Esophagus muscularis mucosa (tissue), 4 donors: ENCODE measurements at regions not wholly inside any gene's neighbourhood (a gene's known extent, or its start where the extent isn't known, plus 50 kb on each side); places are given as distances from the start of the nearest gene placed in this dataset.
"Not testable (repeated sequence)": the region's sequence is repeated elsewhere in the genome, so short reads cannot be mapped to it uniquely, and the experiment has no call there.

Source experiments
- DNase-seq: peaks from one replicate; pipeline ENCODE4 v3.0.0-alpha.2; 2017; ENCODE audit errors: extremely low spot score
- H3K27ac ChIP-seq, 4 donors: fragments of 200-600 bp; sonication (generic); replicated peaks in 1 of 4; 1 replicate in 3 of 4; 2 replicates in 1 of 4; pipeline ENCODE4 v1.5.1; 2016 to 2019; ENCODE audit warnings: mild to moderate bottlenecking in 1 of 4
- H3K27me3 ChIP-seq, 4 donors: fragments of 200-600 bp; sonication (generic); one replicate each; pipeline versions ENCODE4 v1.5.1 to v1.6.0; 2016 to 2019
- H3K36me3 ChIP-seq, 4 donors: fragments of 200-600 bp; sonication (generic); one replicate each; pipeline ENCODE4 v1.5.1; 2016 to 2019
- H3K4me1 ChIP-seq, 4 donors: fragments of 200-600 bp; sonication (generic); one replicate each; pipeline ENCODE4 v1.5.1; 2016 to 2019
- H3K4me3 ChIP-seq, 4 donors: fragments of 200-600 bp; sonication (generic); 1 replicate in 2 of 4; 2 replicates in 2 of 4; pipeline ENCODE4 v1.5.1; 2016 to 2019; ENCODE audit warnings: mild to moderate bottlenecking in 4 of 4, moderate library complexity in 1 of 4
- H3K9me3 ChIP-seq, 4 donors: fragments of 200-600 bp; sonication (generic); 1 replicate in 3 of 4; 2 replicates in 1 of 4; pipeline ENCODE4 v1.5.1; 2016 to 2019
- CTCF ChIP-seq, 3 experiments: fragments of 200-600 bp in 2 of 3; fragments of 450-650 bp in 1 of 3; sonication (generic) in 2 of 3; IDR thresholded peaks; one replicate each; pipeline ENCODE4 v1.5.1; 2017 to 2019; ENCODE audit warnings: antibody characterized with exemption in 3 of 3, mild to moderate bottlenecking in 2 of 3, moderate library complexity in 1 of 3
- EP300 ChIP-seq: sonication (generic); formaldehyde crosslinking; IDR thresholded peaks from one replicate; pipeline ENCODE4 v1.6.1; 2017; ENCODE audit warnings: antibody characterized with exemption
- POLR2A ChIP-seq: fragments of 450-650 bp; IDR thresholded peaks from one replicate; pipeline ENCODE4 v1.6.1; 2017; ENCODE audit warnings: antibody characterized with exemption, moderate library complexity, mild to moderate bottlenecking, low read depth
- POLR2AphosphoS5 ChIP-seq, 2 donors: sonication (generic); formaldehyde crosslinking; IDR thresholded peaks; one replicate each; pipeline ENCODE4 v1.6.1; 2017; ENCODE audit warnings: antibody characterized with exemption in 2 of 2
- WGBS: methylation state at CpG from one replicate; pipeline ENCODE4 v1.1.5; 2018; 5-methylcytosine and 5-hydroxymethylcytosine counted together
- intact Hi-C: fragments of 100-400 bp; cut with DNase I; formaldehyde crosslinking; loops from one replicate; pipeline ENCODE4 v1.15.1; 2023

- H3K4me3 ChIP-seq, result no peak overlapping the region
- peaks cover 0 to 17% (median 10%) of the 10 kb centered on the region in 4 donors for H3K9me3 ChIP-seq
- DNase-seq, result no peak
- no peaks in the 10 kb centered on the region for H3K4me1 ChIP-seq
- no peak overlapping the region for H3K27ac ChIP-seq
- TF ChIP-seq CTCF (IDR thresholded peaks at IDR 0.05), result no peak
- TF ChIP-seq POLR2AphosphoS5 (IDR thresholded peaks at IDR 0.05), result no peak
- TF ChIP-seq EP300, result no peak
- intact Hi-C loops, result no loop called here
- 73% methylated on average over 1 of the region's 1 CpG for WGBS
- peaks cover 0 to 2% (median 0%) of the 10 kb centered on the region in 4 donors for H3K27me3 ChIP-seq
- no peaks in the 10 kb centered on the region for H3K36me3 ChIP-seq
Measured at GRCh38 chr14:21820631-21821030, 147.0 kb upstream of the OR4E1 start.

GRCh38 chr14:21819891-21820290, 146.3 kb upstream of the OR4E1 start:
- intact Hi-C loops, DNase-seq, H3K4me3 ChIP-seq, H3K27ac ChIP-seq, H3K36me3 ChIP-seq, H3K4me1 ChIP-seq, H3K27me3 ChIP-seq: not testable (repeated sequence)
- 45% methylated on average over 1 of the region's 1 CpG for WGBS
- H3K9me3 ChIP-seq, result peaks cover 0 to 18% (median 10%) of the 10 kb centered on the region in 4 donors

GRCh38 chr14:21817010-21817409, 143.4 kb upstream of the OR4E1 start:
- WGBS, result 84% methylated on average over 3 of the region's 3 CpGs
- H3K9me3 ChIP-seq, result peaks cover 0 to 18% (median 10%) of the 10 kb centered on the region in 4 donors
- H3K27ac ChIP-seq, H3K36me3 ChIP-seq, DNase-seq, H3K4me1 ChIP-seq, H3K4me3 ChIP-seq, intact Hi-C loops, H3K27me3 ChIP-seq: not testable (repeated sequence)

- no peak for DNase-seq
- no peaks in the 10 kb centered on the region for H3K9me3 ChIP-seq
- H3K36me3 ChIP-seq, result no peaks in the 10 kb centered on the region
- H3K27ac ChIP-seq, result no peak overlapping the region
- no peaks in the 10 kb centered on the region for H3K4me1 ChIP-seq
- intact Hi-C loops, result no loop called here
- no peak overlapping the region for H3K4me3 ChIP-seq
- 87% methylated on average over 13 of the region's 13 CpGs for WGBS
- H3K27me3 ChIP-seq, result no peaks in the 10 kb centered on the region
- no peak for TF ChIP-seq POLR2A
- TF ChIP-seq POLR2AphosphoS5 (IDR thresholded peaks at IDR 0.05), result no peak
- TF ChIP-seq EP300, result no peak
- no peak for TF ChIP-seq CTCF (IDR thresholded peaks at IDR 0.05)
Measured at GRCh38 chr14:21807975-21808374, 134.4 kb upstream of the OR4E1 start.

GRCh38 chr14:21804981-21805380, 131.4 kb upstream of the OR4E1 start:
- H3K4me1 ChIP-seq, result no peaks in the 10 kb centered on the region
- 74% methylated on average over 2 of the region's 2 CpGs for WGBS
- intact Hi-C loops, result no loop called here

More at GRCh38 chr14:21804981-21805380, 131.4 kb upstream of the OR4E1 start:
- H3K36me3 ChIP-seq, result no peaks in the 10 kb centered on the region
- H3K27me3 ChIP-seq, result no peaks in the 10 kb centered on the region
- TF ChIP-seq POLR2AphosphoS5 (IDR thresholded peaks at IDR 0.05), result no peak
- no peak for TF ChIP-seq EP300
- no peak for TF ChIP-seq CTCF (IDR thresholded peaks at IDR 0.05)
- TF ChIP-seq POLR2A, result no peak
- no peak overlapping the region for H3K27ac ChIP-seq
- DNase-seq, result no peak
- no peak overlapping the region for H3K4me3 ChIP-seq
- no peaks in the 10 kb centered on the region for H3K9me3 ChIP-seq
